Chondrocyte (in vitro differentiated cells): ENCODE measurements at regions not wholly inside any gene's neighbourhood (a gene's known extent, or its start where the extent isn't known, plus 50 kb on each side); places are given as distances from the start of the nearest gene placed in this dataset.

Experiments
- DNase-seq: peaks from one replicate; pipeline ENCODE4 v3.0.0; 2021; ENCODE audit warnings: mixed read lengths, low spot score
- H3K27ac Mint-ChIP-seq: one replicate; pipeline ENCODE4 v1.8.0; 2021; ENCODE audit warnings: mild to moderate bottlenecking, moderate library complexity, mixed read lengths; ENCODE audit not compliant: unreplicated experiment
- H3K27me3 Mint-ChIP-seq: 2 replicates; pipeline ENCODE4 v1.8.0; 2021; ENCODE audit warnings: low read depth, mixed read lengths
- H3K36me3 Mint-ChIP-seq: 2 replicates; pipeline ENCODE4 v1.8.0; 2021; ENCODE audit warnings: low read depth, mixed read lengths
- H3K4me1 Mint-ChIP-seq: 2 replicates; pipeline ENCODE4 v1.8.0; 2021; ENCODE audit warnings: low read depth, mild to moderate bottlenecking, mixed read lengths
- H3K4me3 Mint-ChIP-seq: one replicate; pipeline ENCODE4 v1.8.0; 2021; ENCODE audit warnings: mild to moderate bottlenecking, moderate library complexity, mixed read lengths; ENCODE audit not compliant: unreplicated experiment
- H3K9me3 Mint-ChIP-seq: 2 replicates; pipeline ENCODE4 v1.8.0; 2021; ENCODE audit warnings: low read depth, mixed read lengths
- CTCF ChIP-seq: fragments of 200-600 bp; sonication (generic); IDR thresholded peaks from 2 replicates; pipeline ENCODE4 v1.5.0; 2021; ENCODE audit warnings: antibody characterized with exemption, mild to moderate bottlenecking, moderate library complexity

- H3K27ac Mint-ChIP-seq: peak overlapping the region; percentile 24
- DNase-seq: no peak
- no peak for TF ChIP-seq CTCF
Observed at GRCh38 chr3:110789315-110789714, 282.3 kb upstream of the NECTIN3 start.

GRCh38 chr3:110790631-110791030 lies 281.0 kb upstream of the NECTIN3 start:
- DNase-seq: no peak
- Mint-ChIP-seq H3K27ac (no peak overlapping the region), H3K36me3 (peaks cover 2% of the 10 kb centered on the region), H3K27me3 (no peaks in the 10 kb centered on the region), H3K4me3 (no peak overlapping the region), H3K9me3 (peaks cover 30% of the 10 kb centered on the region), H3K4me1 (peaks cover 28% of the 10 kb centered on the region)
- no peak for TF ChIP-seq CTCF

More at GRCh38 chr3:110789315-110789714, 282.3 kb upstream of the NECTIN3 start:
- H3K4me1 Mint-ChIP-seq: peaks cover 28% of the 10 kb centered on the region
- H3K27me3 Mint-ChIP-seq: no peaks in the 10 kb centered on the region
- peaks cover 40% of the 10 kb centered on the region for H3K9me3 Mint-ChIP-seq
- no peak overlapping the region for H3K4me3 Mint-ChIP-seq
- peaks cover 4% of the 10 kb centered on the region for H3K36me3 Mint-ChIP-seq

DNA sequence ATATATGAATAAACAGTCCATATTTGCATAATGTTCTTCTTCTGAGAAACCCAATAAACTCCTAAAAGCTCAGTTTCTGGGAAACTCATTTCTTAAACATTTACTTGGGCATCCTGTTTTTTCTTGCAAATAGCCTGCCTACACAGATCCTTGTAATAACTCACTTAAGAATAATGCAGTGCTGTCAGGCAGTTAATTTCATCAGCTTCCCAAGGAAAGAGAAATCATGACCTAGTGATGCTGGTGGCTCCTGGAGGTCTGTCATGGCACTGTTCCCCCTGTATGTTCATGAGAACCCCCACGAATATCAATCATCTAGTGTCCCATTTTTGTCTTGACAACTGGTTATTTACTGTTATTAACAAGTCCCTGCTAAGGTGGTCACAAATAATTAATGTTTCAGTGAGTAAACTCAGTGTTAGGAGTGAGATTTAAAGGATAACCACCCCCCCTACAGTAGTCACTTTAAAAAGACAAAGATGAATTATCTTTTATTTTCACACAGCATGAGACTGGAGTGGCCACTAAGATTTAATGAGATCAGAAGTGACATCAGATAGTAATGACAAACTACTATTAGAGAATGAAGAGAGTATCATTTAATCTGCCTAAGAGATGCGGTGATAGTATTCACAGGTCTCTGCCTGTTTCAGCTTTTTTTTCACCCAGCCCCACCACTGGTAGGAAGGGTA lies 279.5 kb upstream of the NECTIN3 start:
- Mint-ChIP-seq H3K27me3 (no peaks in the 10 kb centered on the region), H3K36me3 (peaks cover 2% of the 10 kb centered on the region), H3K9me3 (peaks cover 16% of the 10 kb centered on the region), H3K4me1 (peaks cover 28% of the 10 kb centered on the region), H3K4me3 (no peak overlapping the region), H3K27ac (peak overlapping the region; percentile 24)
- DNase-seq: no peak
- no peak for TF ChIP-seq CTCF

DNA sequence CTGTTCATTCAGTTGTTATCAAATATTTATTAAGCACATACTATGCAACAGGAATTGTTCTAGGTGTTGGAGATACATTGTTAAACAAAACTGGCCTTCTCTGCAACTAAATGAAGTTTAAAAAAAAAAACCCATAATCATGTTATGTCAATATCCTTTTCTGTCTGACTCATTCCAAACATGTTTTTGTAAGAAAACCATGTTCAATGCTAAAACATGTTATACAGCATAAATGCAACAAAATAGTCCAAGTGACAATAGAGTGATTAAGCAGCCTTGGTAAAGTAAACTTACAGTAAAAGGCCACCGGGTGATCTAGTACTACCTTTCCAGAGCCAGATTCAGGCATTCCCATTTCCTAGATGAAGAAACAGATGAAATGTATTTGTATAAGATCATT lies 278.0 kb upstream of the NECTIN3 start:
- Mint-ChIP-seq H3K4me1 (peaks cover 27% of the 10 kb centered on the region), H3K4me3 (no peak overlapping the region), H3K9me3 (peaks cover 9% of the 10 kb centered on the region), H3K27me3 (no peaks in the 10 kb centered on the region), H3K36me3 (peaks cover under 1% of the 10 kb centered on the region), H3K27ac (peak overlapping the region; percentile 10)
- TF ChIP-seq CTCF: no peak
- DNase-seq: no peak

GRCh38 chr3:110795163-110795562 lies 276.5 kb upstream of the NECTIN3 start:
- H3K27me3 Mint-ChIP-seq: no peaks in the 10 kb centered on the region
- no peak for DNase-seq
- TF ChIP-seq CTCF: no peak
- no peaks in the 10 kb centered on the region for H3K9me3 Mint-ChIP-seq
- H3K27ac Mint-ChIP-seq: no peak overlapping the region
- no peak overlapping the region for H3K4me3 Mint-ChIP-seq
- H3K36me3 Mint-ChIP-seq: no peaks in the 10 kb centered on the region
- H3K4me1 Mint-ChIP-seq: peaks cover 23% of the 10 kb centered on the region
